Ascending aorta (tissue), 2 donors: ENCODE measurements at regions not wholly inside any gene's neighbourhood (a gene's known extent, or its start where the extent isn't known, plus 50 kb on each side); places are given as distances from the start of the nearest gene placed in this dataset.

Experiments
- DNase-seq, 2 donors: peaks; one replicate each; pipeline ENCODE4 v3.0.0-alpha.2; 2019; ENCODE audit warnings: low spot score in 2 of 2
- H3K27ac ChIP-seq, 2 donors: fragments of 200-600 bp; sonication (generic); one replicate each; pipeline ENCODE4 v1.5.1; 2016 to 2017; ENCODE audit warnings: mild to moderate bottlenecking in 1 of 2
- H3K27me3 ChIP-seq: fragments of 200-600 bp; sonication (generic); one replicate; pipeline ENCODE4 v1.5.1; 2017
- H3K36me3 ChIP-seq, 2 donors: fragments of 200-600 bp; sonication (generic); one replicate each; pipeline ENCODE4 v1.5.1; 2016
- H3K4me1 ChIP-seq, 2 donors: fragments of 200-600 bp; sonication (generic); one replicate each; pipeline ENCODE4 v1.5.1; 2016 to 2017; ENCODE audit warnings: mild to moderate bottlenecking in 1 of 2
- H3K4me3 ChIP-seq, 2 donors: fragments of 200-600 bp; sonication (generic); one replicate each; pipeline ENCODE4 v1.5.1; 2016 to 2017; ENCODE audit warnings: mild to moderate bottlenecking in 1 of 2
- H3K9me3 ChIP-seq, 2 donors: fragments of 200-600 bp; sonication (generic); one replicate each; pipeline ENCODE4 v1.5.1; 2016
- CTCF ChIP-seq, 3 experiments: fragments of 200-600 bp in 2 of 3; fragments of 450-650 bp in 1 of 3; sonication (generic) in 2 of 3; IDR thresholded peaks; one replicate each; pipeline ENCODE4 v1.5.1; 2016 to 2019; ENCODE audit warnings: antibody characterized with exemption in 3 of 3, mild to moderate bottlenecking in 1 of 3, moderate library complexity in 1 of 3
- intact Hi-C: fragments of 100-400 bp; cut with DNase I; formaldehyde crosslinking; loops from one replicate; pipeline ENCODE4 v1.15.1; 2023

- intact Hi-C loops, result no loop called here
- no peaks in the 10 kb centered on the region for H3K27me3 ChIP-seq
- DNase-seq, result no peak
- H3K36me3 ChIP-seq, result no peaks in the 10 kb centered on the region
- H3K9me3 ChIP-seq, result no peaks in the 10 kb centered on the region
- no peak overlapping the region for H3K27ac ChIP-seq
- H3K4me3 ChIP-seq, result no peak overlapping the region
- TF ChIP-seq CTCF (IDR thresholded peaks at IDR 0.05), result no peak
- H3K4me1 ChIP-seq, result no peaks in the 10 kb centered on the region
These were observed 230.7 kb downstream of the TGFB2 start for GRCh38 chr1:218575856-218576255.

DNA sequence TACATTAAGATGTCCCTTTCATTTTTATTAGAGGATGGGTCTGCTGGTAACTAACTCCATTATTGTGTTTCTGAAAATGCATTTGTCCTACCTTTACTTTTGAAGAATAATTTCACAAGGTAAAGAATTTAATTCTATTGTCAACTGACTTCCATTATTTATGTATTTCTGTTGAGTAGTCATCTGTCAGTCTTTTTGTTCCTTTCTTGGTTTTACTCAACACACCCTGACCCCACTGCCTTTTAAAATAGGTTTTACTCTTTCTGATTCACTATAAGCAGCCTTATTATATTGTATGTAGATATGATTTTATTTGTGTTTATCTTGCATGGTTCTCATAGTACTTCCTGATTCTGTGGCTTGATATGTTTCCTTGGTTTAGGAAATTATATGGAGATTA is 237.5 kb downstream of the TGFB2 start:
- no peak for TF ChIP-seq CTCF (IDR thresholded peaks at IDR 0.05)
- no peak overlapping the region for H3K4me3 ChIP-seq
- DNase-seq, result no peak
- no peaks in the 10 kb centered on the region for H3K9me3 ChIP-seq
- intact Hi-C loops, result no loop called here
- no peaks in the 10 kb centered on the region for H3K27me3 ChIP-seq
- peaks cover 0 to 6% of the 10 kb centered on the region in 2 donors for H3K4me1 ChIP-seq
- no peak overlapping the region for H3K27ac ChIP-seq
- H3K36me3 ChIP-seq, result no peaks in the 10 kb centered on the region

DNA sequence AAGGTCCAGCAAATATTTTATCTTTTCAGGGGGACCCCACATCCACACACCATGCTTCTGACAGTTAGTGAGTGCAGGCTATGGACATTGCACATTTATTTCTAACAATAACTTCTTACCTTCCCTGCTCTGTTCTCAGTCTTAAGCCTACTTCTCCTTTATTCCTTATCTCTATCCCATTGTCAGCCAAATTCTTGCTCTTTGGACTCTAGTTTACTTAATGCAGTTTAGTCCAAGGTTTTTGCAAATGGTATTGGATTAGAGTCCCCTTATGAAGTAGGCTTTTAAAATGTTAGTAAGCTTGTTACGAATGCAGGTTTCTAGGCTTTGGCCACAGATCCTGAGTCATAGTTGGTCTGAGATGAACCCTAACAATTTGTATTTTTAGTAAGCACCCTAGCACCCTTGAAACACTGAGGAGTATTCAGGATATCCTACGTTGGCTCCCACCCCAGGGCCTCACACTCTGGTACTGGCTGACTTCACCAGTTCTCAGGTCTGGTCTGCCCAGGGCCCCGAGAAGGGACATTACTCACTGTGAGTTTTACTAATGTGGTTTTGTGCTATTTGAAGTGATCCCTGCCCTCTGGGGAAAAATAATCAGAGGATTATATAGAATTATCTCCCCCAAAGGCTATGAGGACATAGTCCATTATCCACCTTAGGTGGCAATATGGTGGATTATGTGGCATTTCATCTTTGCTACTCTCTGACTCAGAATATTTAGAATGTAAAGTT is 239.5 kb downstream of the TGFB2 start:
- Histone ChIP-seq H3K27me3 (no peaks in the 10 kb centered on the region), H3K4me1 (peaks cover 0 to 6% of the 10 kb centered on the region in 2 donors), H3K27ac (no peak overlapping the region), H3K9me3 (no peaks in the 10 kb centered on the region), H3K4me3 (no peak overlapping the region), H3K36me3 (no peaks in the 10 kb centered on the region)
- no peak for TF ChIP-seq CTCF (IDR thresholded peaks at IDR 0.05)
- intact Hi-C loops, result loop anchor here (5.0 kb wide), 1 partner anchor 247 kb away; no protein-coding TSS in a partner anchor
- DNase-seq, result no peak

- H3K9me3 ChIP-seq, result no peaks in the 10 kb centered on the region
- no peak overlapping the region for H3K27ac ChIP-seq
- no peak for TF ChIP-seq CTCF (IDR thresholded peaks at IDR 0.05)
- no peaks in the 10 kb centered on the region for H3K27me3 ChIP-seq
- peaks cover 0 to 6% of the 10 kb centered on the region in 2 donors for H3K4me1 ChIP-seq
- intact Hi-C loops, result loop anchor here (5.0 kb wide), 1 partner anchor 248 kb away; no protein-coding TSS in a partner anchor
- no peaks in the 10 kb centered on the region for H3K36me3 ChIP-seq
- no peak overlapping the region for H3K4me3 ChIP-seq
- DNase-seq, result no peak
These were observed 240.5 kb downstream of the TGFB2 start for GRCh38 chr1:218585511-218586184.

DNA sequence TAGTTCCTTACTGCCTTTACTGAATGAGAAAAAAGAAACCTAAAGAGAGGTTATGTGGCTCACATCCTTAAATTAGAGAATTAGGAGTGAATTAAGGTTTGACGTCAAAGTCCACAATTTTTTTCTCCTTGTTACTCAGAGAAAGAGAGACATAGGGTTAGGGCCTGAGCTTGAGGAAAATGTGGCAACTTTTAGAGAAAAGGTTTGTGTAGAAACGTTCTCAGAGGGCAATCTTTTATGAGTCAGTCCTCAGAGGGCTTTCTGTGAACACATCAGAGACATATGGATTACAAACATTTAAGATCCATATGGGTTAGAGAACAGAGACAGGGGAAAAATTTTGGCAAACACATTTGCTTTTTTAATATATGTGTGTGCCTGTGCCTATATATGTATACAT is 242.8 kb downstream of the TGFB2 start:
- intact Hi-C loops, result loop anchor here (5.0 kb wide), 1 partner anchor 251 kb away; no protein-coding TSS in a partner anchor
- TF ChIP-seq CTCF (IDR thresholded peaks at IDR 0.05), result no peak

More for the DNA sequence above, 242.8 kb downstream of the TGFB2 start:
- H3K27ac ChIP-seq, result no peak overlapping the region
- no peaks in the 10 kb centered on the region for H3K36me3 ChIP-seq
- no peak for DNase-seq
- H3K4me1 ChIP-seq, result peaks cover 0 to 6% of the 10 kb centered on the region in 2 donors
- H3K9me3 ChIP-seq, result no peaks in the 10 kb centered on the region
- no peak overlapping the region for H3K4me3 ChIP-seq
- H3K27me3 ChIP-seq, result no peaks in the 10 kb centered on the region
